ENCODE measurements at regions not wholly inside any gene's neighbourhood (a gene's known extent, or its start where the extent isn't known, plus 50 kb on each side); places are given as distances from the start of the nearest gene placed in this dataset.

GRCh38 chr10:29710128-29710527, 75.4 kb upstream of the SVIL start:
- DNase-seq (ENCODE audit: low read depth in 2 of 2), result no peak
- H3K27ac ChIP-seq (ENCODE audit: insufficient read depth, low read length), result no peak overlapping the region
- no peak for TF ChIP-seq EZH2 (IDR thresholded peaks at IDR 0.05; ENCODE audit: low read length, missing control alignments)
- TF ChIP-seq, protein P1, sequence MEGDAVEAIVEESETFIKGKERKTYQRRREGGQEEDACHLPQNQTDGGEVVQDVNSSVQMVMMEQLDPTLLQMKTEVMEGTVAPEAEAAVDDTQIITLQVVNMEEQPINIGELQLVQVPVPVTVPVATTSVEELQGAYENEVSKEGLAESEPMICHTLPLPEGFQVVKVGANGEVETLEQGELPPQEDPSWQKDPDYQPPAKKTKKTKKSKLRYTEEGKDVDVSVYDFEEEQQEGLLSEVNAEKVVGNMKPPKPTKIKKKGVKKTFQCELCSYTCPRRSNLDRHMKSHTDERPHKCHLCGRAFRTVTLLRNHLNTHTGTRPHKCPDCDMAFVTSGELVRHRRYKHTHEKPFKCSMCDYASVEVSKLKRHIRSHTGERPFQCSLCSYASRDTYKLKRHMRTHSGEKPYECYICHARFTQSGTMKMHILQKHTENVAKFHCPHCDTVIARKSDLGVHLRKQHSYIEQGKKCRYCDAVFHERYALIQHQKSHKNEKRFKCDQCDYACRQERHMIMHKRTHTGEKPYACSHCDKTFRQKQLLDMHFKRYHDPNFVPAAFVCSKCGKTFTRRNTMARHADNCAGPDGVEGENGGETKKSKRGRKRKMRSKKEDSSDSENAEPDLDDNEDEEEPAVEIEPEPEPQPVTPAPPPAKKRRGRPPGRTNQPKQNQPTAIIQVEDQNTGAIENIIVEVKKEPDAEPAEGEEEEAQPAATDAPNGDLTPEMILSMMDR (conservative IDR thresholded peaks at IDR 0.05 in 1 of 2, IDR thresholded peaks at IDR 0.05 in 1 of 2; ENCODE audit: low read depth in 1 of 2, low read length in 2 of 2), result no peak
- H3K79me2 ChIP-seq (ENCODE audit: control insufficient read depth, insufficient read depth, low read length), result no peaks in the 10 kb centered on the region
- no peak overlapping the region for H2AFZ ChIP-seq (ENCODE audit: low read length)
- peaks cover 2% of the 10 kb centered on the region for H4K20me1 ChIP-seq (ENCODE audit: control insufficient read depth, extremely low read depth, insufficient read depth, low read length)
- no peaks in the 10 kb centered on the region for H3K36me3 ChIP-seq (ENCODE audit: control insufficient read depth, insufficient read depth, low read length)
- H3K4me3 ChIP-seq (replicated peaks in 1 of 4; ENCODE audit: control extremely low read depth in 1 of 4, insufficient read depth in 1 of 4, low read depth in 3 of 4, low read length in 4 of 4), result no peak overlapping the region
- H3K9me3 ChIP-seq (ENCODE audit: control insufficient read depth, insufficient read depth, low read depth, low read length), result no peaks in the 10 kb centered on the region
- peaks cover 4% of the 10 kb centered on the region for H3K4me1 ChIP-seq (ENCODE audit: control insufficient read depth, extremely low read depth, insufficient read depth, low read length)
- H3K4me2 ChIP-seq (ENCODE audit: extremely low read depth, insufficient read depth, low read length), result no peak overlapping the region
- no peak overlapping the region for H3K9ac ChIP-seq (ENCODE audit: insufficient read depth, low read length)
- H3K27me3 ChIP-seq (ENCODE audit: control insufficient read depth, insufficient read depth, low read length), result no peaks in the 10 kb centered on the region

GRCh38 chr10:29709484-29710002, 74.8 kb upstream of the SVIL start:
- no peak for DNase-seq (ENCODE audit: low read depth in 2 of 2)

DNA sequence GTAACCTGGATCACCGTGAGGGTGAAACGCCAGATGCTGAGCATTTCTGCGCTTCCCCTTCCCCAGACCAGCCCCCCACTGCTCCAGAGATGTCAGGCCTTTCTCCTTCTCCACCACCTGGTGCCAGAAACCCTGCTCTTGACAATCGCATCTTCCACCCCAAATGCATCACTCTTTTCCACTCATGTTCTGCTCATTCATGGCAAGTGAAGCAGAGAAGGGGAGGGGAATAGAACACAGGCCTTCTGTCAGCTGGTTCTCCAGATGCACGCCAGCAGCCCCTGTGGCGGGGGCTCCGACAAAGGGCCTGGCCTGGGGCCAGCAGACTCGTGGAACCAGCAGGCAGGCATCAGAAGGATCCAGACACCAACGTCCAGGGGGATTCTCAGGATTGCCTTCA, 68.5 kb upstream of the SVIL start:
- Histone ChIP-seq H2AFZ (ENCODE audit: low read length) (no peak overlapping the region), H3K36me3 (ENCODE audit: control insufficient read depth, insufficient read depth, low read length) (no peaks in the 10 kb centered on the region), H3K79me2 (ENCODE audit: control insufficient read depth, insufficient read depth, low read length) (no peaks in the 10 kb centered on the region), H3K27me3 (ENCODE audit: control insufficient read depth, insufficient read depth, low read length) (no peaks in the 10 kb centered on the region), H3K4me2 (ENCODE audit: extremely low read depth, insufficient read depth, low read length) (peak overlapping the region; percentile 78), H3K9me3 (ENCODE audit: control insufficient read depth, insufficient read depth, low read depth, low read length) (no peaks in the 10 kb centered on the region), H3K4me1 (ENCODE audit: control insufficient read depth, extremely low read depth, insufficient read depth, low read length) (peaks cover 6% of the 10 kb centered on the region), H3K9ac (ENCODE audit: insufficient read depth, low read length) (no peak overlapping the region), H3K27ac (ENCODE audit: insufficient read depth, low read length) (no peak overlapping the region), H4K20me1 (ENCODE audit: control insufficient read depth, extremely low read depth, insufficient read depth, low read length) (no peaks in the 10 kb centered on the region), H3K4me3 (replicated peaks in 1 of 4; ENCODE audit: control extremely low read depth in 1 of 4, insufficient read depth in 1 of 4, low read depth in 3 of 4, low read length in 4 of 4) (peak overlapping the region in 1 of 4 experiments; percentile 1)
- no peak for TF ChIP-seq EZH2 (IDR thresholded peaks at IDR 0.05; ENCODE audit: low read length, missing control alignments)
- TF ChIP-seq, protein P1 (conservative IDR thresholded peaks at IDR 0.05 in 1 of 2, IDR thresholded peaks at IDR 0.05 in 1 of 2; ENCODE audit: low read depth in 1 of 2, low read length in 2 of 2), result no peak
- DNase-seq (ENCODE audit: low read depth in 2 of 2), result peak in 1 of 2 donors; percentile 28

More at GRCh38 chr10:29709484-29710002, 74.8 kb upstream of the SVIL start:
- Histone ChIP-seq H3K4me2 (ENCODE audit: extremely low read depth, insufficient read depth, low read length) (no peak overlapping the region), H2AFZ (ENCODE audit: low read length) (no peak overlapping the region), H3K9me3 (ENCODE audit: control insufficient read depth, insufficient read depth, low read depth, low read length) (no peaks in the 10 kb centered on the region), H3K4me3 (replicated peaks in 1 of 4; ENCODE audit: control extremely low read depth in 1 of 4, insufficient read depth in 1 of 4, low read depth in 3 of 4, low read length in 4 of 4) (no peak overlapping the region), H3K36me3 (ENCODE audit: control insufficient read depth, insufficient read depth, low read length) (no peaks in the 10 kb centered on the region), H3K27me3 (ENCODE audit: control insufficient read depth, insufficient read depth, low read length) (no peaks in the 10 kb centered on the region), H3K27ac (ENCODE audit: insufficient read depth, low read length) (no peak overlapping the region), H4K20me1 (ENCODE audit: control insufficient read depth, extremely low read depth, insufficient read depth, low read length) (peaks cover 2% of the 10 kb centered on the region), H3K79me2 (ENCODE audit: control insufficient read depth, insufficient read depth, low read length) (no peaks in the 10 kb centered on the region), H3K4me1 (ENCODE audit: control insufficient read depth, extremely low read depth, insufficient read depth, low read length) (peaks cover 4% of the 10 kb centered on the region), H3K9ac (ENCODE audit: insufficient read depth, low read length) (no peak overlapping the region)
- TF ChIP-seq, protein P1 (conservative IDR thresholded peaks at IDR 0.05 in 1 of 2, IDR thresholded peaks at IDR 0.05 in 1 of 2; ENCODE audit: low read depth in 1 of 2, low read length in 2 of 2), result no peak
- no peak for TF ChIP-seq EZH2 (IDR thresholded peaks at IDR 0.05; ENCODE audit: low read length, missing control alignments)

Measured in fibroblast of lung (primary cell).